ENCODE measurements at regions not wholly inside any gene's neighbourhood (a gene's known extent, or its start where the extent isn't known, plus 50 kb on each side); places are given as distances from the start of the nearest gene placed in this dataset.

DNA sequence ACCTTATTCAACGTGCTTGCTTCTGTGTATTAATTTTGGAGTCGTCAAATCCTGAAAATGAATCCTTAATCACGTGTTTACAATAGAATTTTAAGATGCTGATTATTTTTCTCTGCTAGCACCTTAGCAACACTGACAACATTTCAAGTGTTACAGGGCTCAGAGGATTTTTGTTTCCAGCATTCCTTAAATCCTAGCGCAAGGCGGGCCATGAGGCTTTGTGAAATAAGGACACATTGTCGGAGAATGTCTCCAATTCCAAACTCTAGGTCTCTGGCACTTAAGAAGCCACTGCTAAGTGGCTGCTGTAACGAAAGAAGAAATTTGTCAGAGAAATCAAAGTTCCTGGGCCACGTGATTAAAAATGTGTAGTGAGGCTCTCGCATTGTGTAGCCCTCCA is 390.9 kb upstream of the CELF2 start:
- ChIA-PET CTCF (no interaction called here), POLR2A (ENCODE audit: unreplicated experiment) (no interaction called here)
- H3K79me1 ChIP-seq (ENCODE audit: low read depth in 1 of 2, low read length in 2 of 2) = no peaks in the 10 kb centered on the region
- intact Hi-C loops (cut with micrococcal nuclease) (no loop called here), in situ Hi-C loops (cut with MboI; ENCODE audit: low sequenced_read_pairs) (no loop called here), dilution Hi-C loops (cut with HindIII; ENCODE audit: low sequenced_read_pairs, unreplicated experiment) (no loop called here)
- H3K27me3 ChIP-seq (ENCODE audit: control insufficient read depth, insufficient read depth, low read length) = no peaks in the 10 kb centered on the region; the same call in 1 of the 2 replicates
- no peaks in the 10 kb centered on the region for H3K36me3 ChIP-seq (ENCODE audit: control insufficient read depth, insufficient read depth, low read length)
- no peak overlapping the region for H2BK20ac ChIP-seq (ENCODE audit: low read depth, low read length)
- H3K9me1 ChIP-seq (ENCODE audit: insufficient read depth, low read length) = no peaks in the 10 kb centered on the region
- H3K14ac ChIP-seq (replicated peaks; ENCODE audit: low read depth, low read length) = no peak overlapping the region
- H3K23ac ChIP-seq (ENCODE audit: low read depth, low read length) = no peak overlapping the region
- H2AFZ ChIP-seq (replicated peaks; ENCODE audit: low read length, poor library complexity) = no peak overlapping the region
- no peaks in the 10 kb centered on the region for H4K20me1 ChIP-seq (ENCODE audit: insufficient read depth, low read length)
- H4K5ac ChIP-seq (ENCODE audit: low read depth, low read length) = no peak overlapping the region
- H3K4me3 ChIP-seq (ENCODE audit: insufficient read depth, low read depth, low read length) = no peak overlapping the region
- no peak overlapping the region for H2BK5ac ChIP-seq (ENCODE audit: low read depth, low read length, poor library complexity, severe bottlenecking)
- no peak overlapping the region for H2AK9ac ChIP-seq (replicated peaks; ENCODE audit: low read depth, low read length, poor library complexity)
- TF ChIP-seq MXI1 (IDR thresholded peaks at IDR 0.05; ENCODE audit: borderline replicate concordance, low read depth, low read length) (no peak), CHD1 (IDR thresholded peaks at IDR 0.05; ENCODE audit: low read depth, low read length) (no peak), MAFK (IDR thresholded peaks at IDR 0.05; ENCODE audit: low read depth, low read length) (no peak), MAZ (IDR thresholded peaks at IDR 0.05; ENCODE audit: borderline replicate concordance, low read depth, low read length) (no peak), RCOR1 (IDR thresholded peaks at IDR 0.05; ENCODE audit: insufficient replicate concordance, low read length) (no peak)
- TF ChIP-seq, protein P1, sequence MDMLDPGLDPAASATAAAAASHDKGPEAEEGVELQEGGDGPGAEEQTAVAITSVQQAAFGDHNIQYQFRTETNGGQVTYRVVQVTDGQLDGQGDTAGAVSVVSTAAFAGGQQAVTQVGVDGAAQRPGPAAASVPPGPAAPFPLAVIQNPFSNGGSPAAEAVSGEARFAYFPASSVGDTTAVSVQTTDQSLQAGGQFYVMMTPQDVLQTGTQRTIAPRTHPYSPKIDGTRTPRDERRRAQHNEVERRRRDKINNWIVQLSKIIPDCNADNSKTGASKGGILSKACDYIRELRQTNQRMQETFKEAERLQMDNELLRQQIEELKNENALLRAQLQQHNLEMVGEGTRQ (IDR thresholded peaks at IDR 0.05; ENCODE audit: low read depth, low read length) = no peak
- no peak for DNase-seq
- no peak for ATAC-seq (ENCODE audit: low read depth)
- no peak overlapping the region for H2BK15ac ChIP-seq (ENCODE audit: low read depth, low read length)
- peaks cover 2% of the 10 kb centered on the region; the same call in 1 of the 2 replicates for H3K4me1 ChIP-seq (ENCODE audit: control insufficient read depth, insufficient read depth, low read length)
- no peak overlapping the region for H3K9ac ChIP-seq (ENCODE audit: low read depth, low read length)
- H3K4me2 ChIP-seq (ENCODE audit: low read depth, low read length) = no peak overlapping the region
- H4K8ac ChIP-seq (ENCODE audit: low read depth in 2 of 2, low read length in 2 of 2) = no peak overlapping the region
- H3K56ac ChIP-seq (ENCODE audit: extremely low read depth, insufficient read depth, low read length) = no peak overlapping the region
- H3K27ac ChIP-seq (ENCODE audit: insufficient read depth, low read length) = no peak overlapping the region
- H4K91ac ChIP-seq (ENCODE audit: insufficient read depth, low read depth, low read length) = no peak overlapping the region
- H2BK120ac ChIP-seq (ENCODE audit: low read depth, low read length) = no peak overlapping the region
- H3K9me3 ChIP-seq (ENCODE audit: control insufficient read depth, insufficient read depth, low read length) = no peaks in the 10 kb centered on the region
- no TSS peak for BruUV-seq (replicated peaks)
- H2AK5ac ChIP-seq (ENCODE audit: low read depth, low read length) = no peak overlapping the region
- H3K4ac ChIP-seq (ENCODE audit: low read depth, low read length) = no peak overlapping the region
- WGBS, 2 experiments (ENCODE audit: extremely low coverage in 2 of 2, insufficient read length in 1 of 2) = no CpG with 5 or more reads among the region's 9 CpGs
- no peak overlapping the region for H3K18ac ChIP-seq (ENCODE audit: low read depth, low read length)

Data from IMR-90 (cell line).